ENCODE measurements at regions not wholly inside any gene's neighbourhood (a gene's known extent, or its start where the extent isn't known, plus 50 kb on each side); places are given as distances from the start of the nearest gene placed in this dataset.

- H4K20me1 ChIP-seq (ENCODE audit: low read depth) = no peaks in the 10 kb centered on the region
- H3K36me3 Mint-ChIP-seq = no peaks in the 10 kb centered on the region
- H3K79me2 ChIP-seq (ENCODE audit: low read depth) = no peaks in the 10 kb centered on the region
- TF ChIP-seq EZH2 (IDR thresholded peaks at IDR 0.05) = no peak
- no peak for TF ChIP-seq EZH2phosphoT487 (IDR thresholded peaks at IDR 0.05)
- TF ChIP-seq CTCF (IDR thresholded peaks at IDR 0.05) = no peak
- H3F3A ChIP-seq (ENCODE audit: low read depth) = no peaks in the 10 kb centered on the region
- peaks cover 14% of the 10 kb centered on the region for H3K4me1 Mint-ChIP-seq
- H3K9ac ChIP-seq = no peak overlapping the region
- H3K27ac Mint-ChIP-seq = no peak overlapping the region
- H3K9me3 Mint-ChIP-seq = peaks cover 7% of the 10 kb centered on the region
- H3K27me3 ChIP-seq = no peaks in the 10 kb centered on the region
- no peaks in the 10 kb centered on the region for H3K36me3 ChIP-seq
- H3K4me2 ChIP-seq = no peak overlapping the region
- H3K27me3 Mint-ChIP-seq (ENCODE audit: insufficient read depth, low read depth) = peaks cover 7% of the 10 kb centered on the region
- H3K4me3 Mint-ChIP-seq = no peak overlapping the region
- H3K4me3 ChIP-seq = no peak overlapping the region
- no peaks in the 10 kb centered on the region for H3K9me3 ChIP-seq (ENCODE audit: low read depth)
- no peak for DNase-seq (ENCODE audit: low spot score)
- no peak overlapping the region for H2AFZ ChIP-seq (replicated peaks)
- H3K4me1 ChIP-seq = peaks cover 9% of the 10 kb centered on the region
- H3K27ac ChIP-seq = no peak overlapping the region
These were observed 444.3 kb downstream of the ENC1 start for GRCh38 chr5:74196233-74196632.

GRCh38 chr5:74194196-74194595, 446.3 kb downstream of the ENC1 start:
- no peaks in the 10 kb centered on the region for H3K79me2 ChIP-seq (ENCODE audit: low read depth)
- Mint-ChIP-seq H3K9me3 (peaks cover 7% of the 10 kb centered on the region), H3K4me1 (no peaks in the 10 kb centered on the region), H3K27me3 (ENCODE audit: insufficient read depth, low read depth) (peaks cover under 1% of the 10 kb centered on the region), H3K36me3 (peaks cover 6% of the 10 kb centered on the region), H3K4me3 (no peak overlapping the region), H3K27ac (no peak overlapping the region)
- no peak for DNase-seq (ENCODE audit: low spot score)
- no peak overlapping the region for H2AFZ ChIP-seq (replicated peaks)
- no peak overlapping the region for H3K9ac ChIP-seq
- H3K4me1 ChIP-seq = no peaks in the 10 kb centered on the region
- H3K36me3 ChIP-seq = no peaks in the 10 kb centered on the region
- H3F3A ChIP-seq (ENCODE audit: low read depth) = no peaks in the 10 kb centered on the region
- no peak overlapping the region for H3K4me3 ChIP-seq
- no peak overlapping the region for H3K27ac ChIP-seq
- no peaks in the 10 kb centered on the region for H3K9me3 ChIP-seq (ENCODE audit: low read depth)
- no peaks in the 10 kb centered on the region for H4K20me1 ChIP-seq (ENCODE audit: low read depth)
- no peaks in the 10 kb centered on the region for H3K27me3 ChIP-seq
- no peak for TF ChIP-seq EZH2phosphoT487 (IDR thresholded peaks at IDR 0.05)
- no peak for TF ChIP-seq EZH2 (IDR thresholded peaks at IDR 0.05)
- TF ChIP-seq CTCF (IDR thresholded peaks at IDR 0.05) = no peak
- no peak overlapping the region for H3K4me2 ChIP-seq

GRCh38 chr5:74192606-74193299, 447.8 kb downstream of the ENC1 start:
- Histone ChIP-seq H3K4me1 (peaks cover 6% of the 10 kb centered on the region), H3K4me2 (no peak overlapping the region), H3K79me2 (ENCODE audit: low read depth) (no peaks in the 10 kb centered on the region), H3K9ac (no peak overlapping the region), H3K27ac (no peak overlapping the region), H3K36me3 (no peaks in the 10 kb centered on the region), H3K4me3 (no peak overlapping the region), H3K27me3 (no peaks in the 10 kb centered on the region), H3F3A (ENCODE audit: low read depth) (peaks cover 12% of the 10 kb centered on the region), H3K9me3 (ENCODE audit: low read depth) (no peaks in the 10 kb centered on the region), H2AFZ (replicated peaks) (no peak overlapping the region), H4K20me1 (ENCODE audit: low read depth) (no peaks in the 10 kb centered on the region)
- Mint-ChIP-seq H3K27me3 (ENCODE audit: insufficient read depth, low read depth) (peaks cover 3% of the 10 kb centered on the region), H3K27ac (no peak overlapping the region), H3K36me3 (peaks cover 6% of the 10 kb centered on the region), H3K4me3 (no peak overlapping the region), H3K9me3 (peaks cover 7% of the 10 kb centered on the region), H3K4me1 (peaks cover 6% of the 10 kb centered on the region)
- no peak for DNase-seq (ENCODE audit: low spot score)
- TF ChIP-seq EZH2 (IDR thresholded peaks at IDR 0.05) (no peak), EZH2phosphoT487 (IDR thresholded peaks at IDR 0.05) (no peak), CTCF (IDR thresholded peaks at IDR 0.05) (no peak)
